Gastrocnemius medialis (tissue), 4 donors: ENCODE measurements at regions not wholly inside any gene's neighbourhood (a gene's known extent, or its start where the extent isn't known, plus 50 kb on each side); places are given as distances from the start of the nearest gene placed in this dataset.

Experiments
- POLR2A ChIP-seq, 2 donors: fragments of 450-650 bp; IDR thresholded peaks; one replicate each; pipeline ENCODE4 v1.6.1; 2017; ENCODE audit warnings: antibody characterized with exemption in 2 of 2, mild to moderate bottlenecking in 2 of 2, moderate library complexity in 2 of 2
- TF ChIP-seq, protein P1 (sequence below), 5 experiments: fragments of 450-650 bp in 3 of 5; fragments of 200-600 bp in 2 of 5; sonication (generic) in 2 of 5; IDR thresholded peaks in 4 of 5; conservative IDR thresholded peaks in 1 of 5; 1 replicate in 4 of 5; 2 replicates in 1 of 5; pipeline ENCODE4 v1.5.1; 2016 to 2019; ENCODE audit warnings: antibody characterized with exemption in 5 of 5, mild to moderate bottlenecking in 3 of 5, moderate library complexity in 3 of 5

DNA sequence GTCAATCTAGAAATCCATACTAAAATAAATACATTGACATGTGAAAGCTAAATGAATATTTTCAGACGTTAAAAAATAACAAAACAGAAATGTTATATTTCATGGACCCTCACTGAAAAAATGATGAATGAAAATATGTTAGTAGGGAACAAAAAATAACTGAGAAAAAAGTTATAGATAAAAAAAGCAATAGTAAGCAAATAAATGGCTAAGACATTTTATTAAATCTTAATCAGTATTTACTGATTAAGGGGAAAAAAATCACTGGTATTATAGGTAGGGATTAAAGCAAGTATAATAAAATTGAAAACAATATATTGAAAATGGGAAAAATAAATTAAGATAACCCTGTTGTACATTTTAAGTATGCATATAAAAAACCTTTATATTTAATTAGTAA lies 468.1 kb upstream of the MANEA start:
- TF ChIP-seq POLR2A (IDR thresholded peaks at IDR 0.05) = no peak
- TF ChIP-seq, protein P1, sequence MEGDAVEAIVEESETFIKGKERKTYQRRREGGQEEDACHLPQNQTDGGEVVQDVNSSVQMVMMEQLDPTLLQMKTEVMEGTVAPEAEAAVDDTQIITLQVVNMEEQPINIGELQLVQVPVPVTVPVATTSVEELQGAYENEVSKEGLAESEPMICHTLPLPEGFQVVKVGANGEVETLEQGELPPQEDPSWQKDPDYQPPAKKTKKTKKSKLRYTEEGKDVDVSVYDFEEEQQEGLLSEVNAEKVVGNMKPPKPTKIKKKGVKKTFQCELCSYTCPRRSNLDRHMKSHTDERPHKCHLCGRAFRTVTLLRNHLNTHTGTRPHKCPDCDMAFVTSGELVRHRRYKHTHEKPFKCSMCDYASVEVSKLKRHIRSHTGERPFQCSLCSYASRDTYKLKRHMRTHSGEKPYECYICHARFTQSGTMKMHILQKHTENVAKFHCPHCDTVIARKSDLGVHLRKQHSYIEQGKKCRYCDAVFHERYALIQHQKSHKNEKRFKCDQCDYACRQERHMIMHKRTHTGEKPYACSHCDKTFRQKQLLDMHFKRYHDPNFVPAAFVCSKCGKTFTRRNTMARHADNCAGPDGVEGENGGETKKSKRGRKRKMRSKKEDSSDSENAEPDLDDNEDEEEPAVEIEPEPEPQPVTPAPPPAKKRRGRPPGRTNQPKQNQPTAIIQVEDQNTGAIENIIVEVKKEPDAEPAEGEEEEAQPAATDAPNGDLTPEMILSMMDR (IDR thresholded peaks at IDR 0.05 in 4 of 5, conservative IDR thresholded peaks at IDR 0.05 in 1 of 5) = no peak
